ENCODE measurements at regions not wholly inside any gene's neighbourhood (a gene's known extent, or its start where the extent isn't known, plus 50 kb on each side); places are given as distances from the start of the nearest gene placed in this dataset.

DNA sequence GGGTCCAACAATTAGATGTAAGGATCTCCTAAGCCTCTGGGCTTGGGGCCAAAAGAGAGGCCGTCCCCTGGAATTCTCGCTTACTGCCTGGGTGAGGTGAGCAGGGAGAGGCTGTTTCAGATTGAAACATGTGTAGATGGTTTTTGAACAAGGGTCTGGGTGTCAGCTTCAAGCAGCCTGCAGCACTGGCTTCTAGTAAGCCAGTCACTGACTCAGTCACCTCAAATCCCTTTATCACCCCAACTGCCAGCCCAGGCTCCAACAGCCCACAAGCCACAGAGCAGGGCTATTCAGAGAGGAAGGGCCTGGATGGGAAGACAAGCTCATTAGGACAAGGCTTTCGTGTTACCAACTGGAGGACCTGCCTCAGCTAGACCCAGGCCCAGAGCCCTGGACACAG lies 180.2 kb downstream of the CCT6B start:
- TF ChIP-seq, protein P1, sequence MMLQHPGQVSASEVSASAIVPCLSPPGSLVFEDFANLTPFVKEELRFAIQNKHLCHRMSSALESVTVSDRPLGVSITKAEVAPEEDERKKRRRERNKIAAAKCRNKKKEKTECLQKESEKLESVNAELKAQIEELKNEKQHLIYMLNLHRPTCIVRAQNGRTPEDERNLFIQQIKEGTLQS (IDR thresholded peaks at IDR 0.05) = no peak
- TF ChIP-seq, protein P2, sequence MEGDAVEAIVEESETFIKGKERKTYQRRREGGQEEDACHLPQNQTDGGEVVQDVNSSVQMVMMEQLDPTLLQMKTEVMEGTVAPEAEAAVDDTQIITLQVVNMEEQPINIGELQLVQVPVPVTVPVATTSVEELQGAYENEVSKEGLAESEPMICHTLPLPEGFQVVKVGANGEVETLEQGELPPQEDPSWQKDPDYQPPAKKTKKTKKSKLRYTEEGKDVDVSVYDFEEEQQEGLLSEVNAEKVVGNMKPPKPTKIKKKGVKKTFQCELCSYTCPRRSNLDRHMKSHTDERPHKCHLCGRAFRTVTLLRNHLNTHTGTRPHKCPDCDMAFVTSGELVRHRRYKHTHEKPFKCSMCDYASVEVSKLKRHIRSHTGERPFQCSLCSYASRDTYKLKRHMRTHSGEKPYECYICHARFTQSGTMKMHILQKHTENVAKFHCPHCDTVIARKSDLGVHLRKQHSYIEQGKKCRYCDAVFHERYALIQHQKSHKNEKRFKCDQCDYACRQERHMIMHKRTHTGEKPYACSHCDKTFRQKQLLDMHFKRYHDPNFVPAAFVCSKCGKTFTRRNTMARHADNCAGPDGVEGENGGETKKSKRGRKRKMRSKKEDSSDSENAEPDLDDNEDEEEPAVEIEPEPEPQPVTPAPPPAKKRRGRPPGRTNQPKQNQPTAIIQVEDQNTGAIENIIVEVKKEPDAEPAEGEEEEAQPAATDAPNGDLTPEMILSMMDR (IDR thresholded peaks at IDR 0.05; ENCODE audit: low read depth, low read length, missing input control) = no peak
- TF ChIP-seq, protein P3, sequence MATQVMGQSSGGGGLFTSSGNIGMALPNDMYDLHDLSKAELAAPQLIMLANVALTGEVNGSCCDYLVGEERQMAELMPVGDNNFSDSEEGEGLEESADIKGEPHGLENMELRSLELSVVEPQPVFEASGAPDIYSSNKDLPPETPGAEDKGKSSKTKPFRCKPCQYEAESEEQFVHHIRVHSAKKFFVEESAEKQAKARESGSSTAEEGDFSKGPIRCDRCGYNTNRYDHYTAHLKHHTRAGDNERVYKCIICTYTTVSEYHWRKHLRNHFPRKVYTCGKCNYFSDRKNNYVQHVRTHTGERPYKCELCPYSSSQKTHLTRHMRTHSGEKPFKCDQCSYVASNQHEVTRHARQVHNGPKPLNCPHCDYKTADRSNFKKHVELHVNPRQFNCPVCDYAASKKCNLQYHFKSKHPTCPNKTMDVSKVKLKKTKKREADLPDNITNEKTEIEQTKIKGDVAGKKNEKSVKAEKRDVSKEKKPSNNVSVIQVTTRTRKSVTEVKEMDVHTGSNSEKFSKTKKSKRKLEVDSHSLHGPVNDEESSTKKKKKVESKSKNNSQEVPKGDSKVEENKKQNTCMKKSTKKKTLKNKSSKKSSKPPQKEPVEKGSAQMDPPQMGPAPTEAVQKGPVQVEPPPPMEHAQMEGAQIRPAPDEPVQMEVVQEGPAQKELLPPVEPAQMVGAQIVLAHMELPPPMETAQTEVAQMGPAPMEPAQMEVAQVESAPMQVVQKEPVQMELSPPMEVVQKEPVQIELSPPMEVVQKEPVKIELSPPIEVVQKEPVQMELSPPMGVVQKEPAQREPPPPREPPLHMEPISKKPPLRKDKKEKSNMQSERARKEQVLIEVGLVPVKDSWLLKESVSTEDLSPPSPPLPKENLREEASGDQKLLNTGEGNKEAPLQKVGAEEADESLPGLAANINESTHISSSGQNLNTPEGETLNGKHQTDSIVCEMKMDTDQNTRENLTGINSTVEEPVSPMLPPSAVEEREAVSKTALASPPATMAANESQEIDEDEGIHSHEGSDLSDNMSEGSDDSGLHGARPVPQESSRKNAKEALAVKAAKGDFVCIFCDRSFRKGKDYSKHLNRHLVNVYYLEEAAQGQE (IDR thresholded peaks at IDR 0.05) = no peak
- TF ChIP-seq JUND (IDR thresholded peaks at IDR 0.05) (no peak), TAF1 (conservative IDR thresholded peaks at IDR 0.05) (no peak), YY1 (IDR thresholded peaks at IDR 0.05) (no peak), HNF4A (conservative IDR thresholded peaks at IDR 0.05) (no peak)
- TF ChIP-seq, protein P4, sequence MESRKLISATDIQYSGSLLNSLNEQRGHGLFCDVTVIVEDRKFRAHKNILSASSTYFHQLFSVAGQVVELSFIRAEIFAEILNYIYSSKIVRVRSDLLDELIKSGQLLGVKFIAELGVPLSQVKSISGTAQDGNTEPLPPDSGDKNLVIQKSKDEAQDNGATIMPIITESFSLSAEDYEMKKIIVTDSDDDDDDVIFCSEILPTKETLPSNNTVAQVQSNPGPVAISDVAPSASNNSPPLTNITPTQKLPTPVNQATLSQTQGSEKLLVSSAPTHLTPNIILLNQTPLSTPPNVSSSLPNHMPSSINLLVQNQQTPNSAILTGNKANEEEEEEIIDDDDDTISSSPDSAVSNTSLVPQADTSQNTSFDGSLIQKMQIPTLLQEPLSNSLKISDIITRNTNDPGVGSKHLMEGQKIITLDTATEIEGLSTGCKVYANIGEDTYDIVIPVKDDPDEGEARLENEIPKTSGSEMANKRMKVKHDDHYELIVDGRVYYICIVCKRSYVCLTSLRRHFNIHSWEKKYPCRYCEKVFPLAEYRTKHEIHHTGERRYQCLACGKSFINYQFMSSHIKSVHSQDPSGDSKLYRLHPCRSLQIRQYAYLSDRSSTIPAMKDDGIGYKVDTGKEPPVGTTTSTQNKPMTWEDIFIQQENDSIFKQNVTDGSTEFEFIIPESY (IDR thresholded peaks at IDR 0.05) = no peak
